CD4-positive, alpha-beta T cell (primary cell): ENCODE measurements at regions not wholly inside any gene's neighbourhood (a gene's known extent, or its start where the extent isn't known, plus 50 kb on each side); places are given as distances from the start of the nearest gene placed in this dataset.

Experiments used
- ATAC-seq: fragments of 200-7000 bp; cut with Tn5 transposase; one replicate; pipeline ENCODE4 v1.10.0; 2022; ENCODE audit warnings: mild to moderate bottlenecking; ENCODE audit not compliant: poor library complexity
- CTCF ChIA-PET: fragments of 350-600 bp; sonication (Branson Sonifier 250); formaldehyde crosslinking; loops from one replicate; lab custom pipeline; 2021; ENCODE audit warnings: antibody characterized with exemption, inconsistent platforms; lab: Charles Lee
- POLR2A ChIA-PET: fragments of 350-600 bp; sonication (Branson Sonifier 250); formaldehyde crosslinking; loops from one replicate; lab custom pipeline; 2021; ENCODE audit warnings: antibody characterized with exemption, inconsistent platforms; lab: Charles Lee
- DNase-seq, 14 experiments: peaks; one replicate each; pipeline ENCODE4 v3.0.0-alpha.2; 2013 to 2020; ENCODE audit warnings: mixed read lengths in 2 of 14
- H3K27ac ChIP-seq, 2 donors: one replicate each; pipeline versions ENCODE4 v1.5.1 to v1.7.0; 2013; ENCODE audit warnings: low read length in 2 of 2, low read depth in 1 of 2, mild to moderate bottlenecking in 1 of 2
- H3K27me3 ChIP-seq, 2 experiments: 1 replicate in 1 of 2; 2 replicates in 1 of 2; pipeline versions ENCODE4 v1.6.1 to v1.7.0; 2013; ENCODE audit warnings: low read length in 2 of 2, control low read depth in 1 of 2, mild to moderate bottlenecking in 1 of 2, moderate library complexity in 1 of 2; ENCODE audit not compliant: insufficient read depth in 2 of 2, control insufficient read depth in 1 of 2
- H3K36me3 ChIP-seq: one replicate; pipeline ENCODE4 v1.6.1; 2013; ENCODE audit warnings: low read length, control low read depth; ENCODE audit not compliant: insufficient read depth
- H3K4me1 ChIP-seq: one replicate; pipeline ENCODE4 v1.6.1; 2013; ENCODE audit warnings: low read length, control low read depth; ENCODE audit not compliant: insufficient read depth
- H3K4me3 ChIP-seq: one replicate; pipeline ENCODE4 v1.5.1; 2013; ENCODE audit warnings: mild to moderate bottlenecking, low read length, moderate library complexity
- H3K9me3 ChIP-seq, 2 experiments: 1 replicate in 1 of 2; 2 replicates in 1 of 2; pipeline versions ENCODE4 v1.6.1 to v1.7.0; 2013; ENCODE audit warnings: low read length in 2 of 2, mild to moderate bottlenecking in 2 of 2, control low read depth in 1 of 2, moderate library complexity in 1 of 2; ENCODE audit not compliant: control insufficient read depth in 1 of 2, insufficient read depth in 1 of 2
- H3K27ac Mint-ChIP-seq: one replicate; pipeline ENCODE4 v1.8.0; 2020; ENCODE audit warnings: mixed read lengths
- H3K27me3 Mint-ChIP-seq: one replicate; pipeline ENCODE4 v1.8.0; 2021; ENCODE audit warnings: mixed read lengths
- H3K36me3 Mint-ChIP-seq: one replicate; pipeline ENCODE4 v1.8.0; 2021; ENCODE audit warnings: low read depth, mixed read lengths
- H3K4me1 Mint-ChIP-seq: one replicate; pipeline ENCODE4 v1.8.0; 2021; ENCODE audit warnings: low read depth, mixed read lengths
- H3K4me3 Mint-ChIP-seq: one replicate; pipeline ENCODE4 v1.8.0; 2020; ENCODE audit warnings: mild to moderate bottlenecking, mixed read lengths
- H3K9me3 Mint-ChIP-seq: one replicate; pipeline ENCODE4 v1.8.0; 2020; ENCODE audit warnings: mixed read lengths
- intact Hi-C, 2 experiments: fragments of 100-400 bp; cut with DNase I in 1 of 2; cut with micrococcal nuclease in 1 of 2; formaldehyde crosslinking; loops; one replicate each; pipeline versions ENCODE4 v1.15.1 to v1.9.0; 2023 to 2025; cut with DNase I, micrococcal nuclease
- TF ChIP-seq, protein P1 (sequence below): fragments of 200-600 bp; IDR thresholded peaks from one replicate; pipeline ENCODE4 v1.8.0; 2022; ENCODE audit warnings: antibody characterized with exemption, mild to moderate bottlenecking

DNA sequence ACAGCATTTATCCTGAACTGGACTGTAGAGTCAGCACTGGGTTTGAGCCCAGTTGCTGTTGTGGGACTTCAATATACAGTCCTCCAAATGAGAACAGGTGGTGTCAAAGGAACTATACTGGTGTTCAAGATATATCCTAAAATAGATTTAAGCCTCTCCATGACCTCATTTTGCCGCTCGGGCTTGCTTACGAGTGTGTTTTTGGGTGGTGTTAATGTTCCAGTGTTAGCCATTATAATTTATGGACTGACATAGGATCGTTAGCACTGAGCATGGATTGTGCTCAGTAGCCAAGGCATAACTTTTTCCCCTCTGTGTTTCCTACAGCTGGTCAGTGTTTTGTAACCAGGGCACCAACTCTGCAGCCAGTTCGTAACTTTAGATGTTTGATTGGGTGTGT is 306.6 kb downstream of the SPATA31D1 start:
- H3K27ac ChIP-seq = no peak overlapping the region
- CTCF ChIA-PET = no interaction called here
- no peaks in the 10 kb centered on the region for H3K36me3 ChIP-seq
- no peaks in the 10 kb centered on the region for H3K9me3 ChIP-seq
- H3K4me1 ChIP-seq = no peaks in the 10 kb centered on the region
- Mint-ChIP-seq H3K27me3 (no peaks in the 10 kb centered on the region), H3K36me3 (no peaks in the 10 kb centered on the region), H3K4me3 (no peak overlapping the region), H3K27ac (no peak overlapping the region), H3K4me1 (no peaks in the 10 kb centered on the region), H3K9me3 (no peaks in the 10 kb centered on the region)
- POLR2A ChIA-PET = no interaction called here
- H3K27me3 ChIP-seq = no peaks in the 10 kb centered on the region
- intact Hi-C loops = no loop called here
- ATAC-seq (no peak), DNase-seq (no peak)
- no peak overlapping the region for H3K4me3 ChIP-seq
- TF ChIP-seq, protein P1, sequence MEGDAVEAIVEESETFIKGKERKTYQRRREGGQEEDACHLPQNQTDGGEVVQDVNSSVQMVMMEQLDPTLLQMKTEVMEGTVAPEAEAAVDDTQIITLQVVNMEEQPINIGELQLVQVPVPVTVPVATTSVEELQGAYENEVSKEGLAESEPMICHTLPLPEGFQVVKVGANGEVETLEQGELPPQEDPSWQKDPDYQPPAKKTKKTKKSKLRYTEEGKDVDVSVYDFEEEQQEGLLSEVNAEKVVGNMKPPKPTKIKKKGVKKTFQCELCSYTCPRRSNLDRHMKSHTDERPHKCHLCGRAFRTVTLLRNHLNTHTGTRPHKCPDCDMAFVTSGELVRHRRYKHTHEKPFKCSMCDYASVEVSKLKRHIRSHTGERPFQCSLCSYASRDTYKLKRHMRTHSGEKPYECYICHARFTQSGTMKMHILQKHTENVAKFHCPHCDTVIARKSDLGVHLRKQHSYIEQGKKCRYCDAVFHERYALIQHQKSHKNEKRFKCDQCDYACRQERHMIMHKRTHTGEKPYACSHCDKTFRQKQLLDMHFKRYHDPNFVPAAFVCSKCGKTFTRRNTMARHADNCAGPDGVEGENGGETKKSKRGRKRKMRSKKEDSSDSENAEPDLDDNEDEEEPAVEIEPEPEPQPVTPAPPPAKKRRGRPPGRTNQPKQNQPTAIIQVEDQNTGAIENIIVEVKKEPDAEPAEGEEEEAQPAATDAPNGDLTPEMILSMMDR = no peak

DNA sequence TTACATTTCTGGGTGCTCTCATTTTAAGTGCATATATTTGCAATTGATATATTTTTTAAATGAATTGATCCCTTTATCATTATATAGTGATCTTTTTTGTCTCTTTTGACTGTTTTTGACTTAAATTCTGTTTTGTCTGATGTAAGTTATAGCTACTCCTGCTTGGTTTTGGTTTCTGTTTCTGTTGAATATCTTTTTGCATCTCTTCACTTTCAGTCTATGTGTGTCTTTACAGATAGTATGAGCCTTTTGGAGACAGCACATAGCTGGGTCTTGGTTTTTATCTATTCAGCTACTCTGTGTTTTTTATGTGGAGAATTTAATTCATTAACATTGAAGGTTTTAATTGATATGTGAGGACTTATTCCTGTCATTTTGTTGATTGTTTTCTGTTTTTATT is 311.3 kb downstream of the SPATA31D1 start:
- Mint-ChIP-seq H3K9me3 (peaks cover 2% of the 10 kb centered on the region), H3K4me1 (no peaks in the 10 kb centered on the region), H3K36me3 (no peaks in the 10 kb centered on the region), H3K27ac (no peak overlapping the region), H3K4me3 (no peak overlapping the region), H3K27me3 (no peaks in the 10 kb centered on the region)
- Histone ChIP-seq H3K4me3 (no peak overlapping the region), H3K27ac (no peak overlapping the region), H3K9me3 (peaks cover 0 to 3% of the 10 kb centered on the region in 2 experiments), H3K27me3 (no peaks in the 10 kb centered on the region), H3K36me3 (no peaks in the 10 kb centered on the region), H3K4me1 (no peaks in the 10 kb centered on the region)
- ChIA-PET CTCF (no interaction called here), POLR2A (no interaction called here)
- intact Hi-C loops = no loop called here
- TF ChIP-seq, protein P1 = no peak
- ATAC-seq = no peak
- no peak for DNase-seq

DNA sequence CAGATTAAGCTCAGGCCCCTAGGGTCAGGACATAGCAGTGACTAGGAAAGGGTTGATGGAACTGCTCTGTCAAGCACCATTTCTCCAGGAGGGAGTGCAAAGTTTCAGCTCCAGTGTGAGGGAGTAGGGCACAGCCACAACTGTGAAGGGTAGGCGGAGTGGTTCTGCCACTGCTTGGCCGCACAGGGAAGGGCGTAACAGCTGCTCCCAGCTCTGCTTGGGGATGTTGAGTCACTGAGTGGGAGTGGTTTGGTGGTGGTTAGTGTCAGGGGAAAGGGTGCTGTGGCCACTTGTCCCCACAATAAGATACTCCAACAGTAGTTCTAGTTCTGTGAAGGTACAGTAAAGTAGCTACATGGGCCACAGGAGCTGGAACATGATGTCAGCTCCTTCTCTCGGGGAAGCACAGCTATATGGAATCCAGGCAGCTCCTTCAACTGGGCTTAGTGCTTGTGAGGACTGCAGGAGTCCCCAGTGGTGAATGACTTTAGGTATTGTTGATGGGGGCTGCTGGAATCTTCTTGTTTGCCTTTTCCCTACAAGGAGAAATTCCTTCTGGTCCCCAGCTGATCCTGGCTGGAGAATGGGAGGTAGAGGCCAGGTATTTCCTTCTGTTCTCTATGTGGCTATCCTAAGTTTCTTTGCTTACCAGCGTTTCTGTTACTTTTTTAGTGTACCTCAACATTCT is 314.5 kb downstream of the SPATA31D1 start:
- peaks cover 0 to 3% of the 10 kb centered on the region in 2 experiments for H3K9me3 ChIP-seq
- DNase-seq = no peak
- TF ChIP-seq, protein P1 = no peak
- no peak overlapping the region for H3K27ac ChIP-seq
- ChIA-PET POLR2A (no interaction called here), CTCF (no interaction called here)
- intact Hi-C loops = no loop called here
- H3K4me3 ChIP-seq = no peak overlapping the region
- H3K9me3 Mint-ChIP-seq = peaks cover 2% of the 10 kb centered on the region
- no peaks in the 10 kb centered on the region for H3K36me3 Mint-ChIP-seq
- H3K4me3 Mint-ChIP-seq = no peak overlapping the region
- ATAC-seq = no peak
- H3K27ac Mint-ChIP-seq = no peak overlapping the region
- H3K27me3 ChIP-seq = no peaks in the 10 kb centered on the region
- H3K4me1 ChIP-seq = no peaks in the 10 kb centered on the region
- H3K4me1 Mint-ChIP-seq = no peaks in the 10 kb centered on the region
- H3K27me3 Mint-ChIP-seq = no peaks in the 10 kb centered on the region
- H3K36me3 ChIP-seq = no peaks in the 10 kb centered on the region
